EH (cell line): ENCODE measurements at regions not wholly inside any gene's neighbourhood (a gene's known extent, or its start where the extent isn't known, plus 50 kb on each side); places are given as distances from the start of the nearest gene placed in this dataset.

Source experiments
- DNase-seq: peaks from one replicate; pipeline ENCODE4 v3.0.0-alpha.2; 2015; ENCODE audit warnings: low read depth

DNA sequence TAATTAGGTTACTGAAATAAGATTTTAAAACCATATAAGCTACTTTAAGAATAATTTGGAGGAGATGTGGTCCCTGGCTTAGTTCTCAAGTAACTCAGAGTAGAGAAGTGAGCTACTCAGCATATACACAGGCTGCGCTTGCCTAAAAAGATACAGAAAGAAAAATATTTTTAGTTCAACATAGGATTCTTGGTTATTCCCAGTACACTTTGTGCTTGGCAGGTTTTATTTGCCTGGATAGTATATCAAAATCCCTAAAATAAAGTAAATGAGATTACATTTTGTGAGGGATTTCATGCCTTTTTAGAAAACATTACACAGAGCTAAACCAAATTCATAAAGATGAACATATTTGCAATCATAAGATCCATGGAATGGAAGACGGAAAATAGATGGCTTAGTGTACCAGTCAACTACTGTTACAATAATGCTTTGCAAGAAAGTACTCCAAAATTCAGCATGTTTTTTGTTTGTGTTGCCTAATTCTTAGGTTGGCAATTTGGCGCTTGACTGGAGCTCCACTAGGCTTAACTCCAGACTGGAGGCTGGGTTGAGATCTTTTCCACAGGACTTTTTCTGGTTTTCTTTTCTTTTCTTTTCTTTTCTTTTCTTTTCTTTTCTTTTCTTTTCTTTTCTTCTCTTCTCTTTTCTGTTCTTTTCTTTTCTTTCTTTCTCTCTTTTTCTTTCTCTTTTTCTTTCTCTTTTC lies 600.5 kb upstream of the SYT4 start:
- no peak for DNase-seq

DNA sequence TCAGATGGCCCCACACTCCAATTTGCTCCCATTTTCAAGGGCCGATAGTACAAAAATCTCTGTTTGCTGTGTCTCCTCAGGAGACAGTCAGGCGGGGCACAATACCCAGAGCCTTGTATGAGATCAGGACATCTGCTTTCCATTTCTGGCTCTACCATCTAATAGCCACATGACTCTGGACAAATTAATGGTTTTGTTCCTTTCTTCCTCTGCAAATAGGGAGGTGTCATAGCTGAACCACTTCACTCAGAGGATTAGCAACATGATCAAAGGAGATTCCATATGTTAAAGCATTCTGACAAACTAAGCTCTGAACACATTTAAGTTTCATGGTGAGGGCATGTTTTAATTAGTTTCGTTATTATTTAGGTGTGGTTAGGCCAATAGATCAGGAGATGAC lies 602.1 kb upstream of the SYT4 start:
- no peak for DNase-seq

DNA sequence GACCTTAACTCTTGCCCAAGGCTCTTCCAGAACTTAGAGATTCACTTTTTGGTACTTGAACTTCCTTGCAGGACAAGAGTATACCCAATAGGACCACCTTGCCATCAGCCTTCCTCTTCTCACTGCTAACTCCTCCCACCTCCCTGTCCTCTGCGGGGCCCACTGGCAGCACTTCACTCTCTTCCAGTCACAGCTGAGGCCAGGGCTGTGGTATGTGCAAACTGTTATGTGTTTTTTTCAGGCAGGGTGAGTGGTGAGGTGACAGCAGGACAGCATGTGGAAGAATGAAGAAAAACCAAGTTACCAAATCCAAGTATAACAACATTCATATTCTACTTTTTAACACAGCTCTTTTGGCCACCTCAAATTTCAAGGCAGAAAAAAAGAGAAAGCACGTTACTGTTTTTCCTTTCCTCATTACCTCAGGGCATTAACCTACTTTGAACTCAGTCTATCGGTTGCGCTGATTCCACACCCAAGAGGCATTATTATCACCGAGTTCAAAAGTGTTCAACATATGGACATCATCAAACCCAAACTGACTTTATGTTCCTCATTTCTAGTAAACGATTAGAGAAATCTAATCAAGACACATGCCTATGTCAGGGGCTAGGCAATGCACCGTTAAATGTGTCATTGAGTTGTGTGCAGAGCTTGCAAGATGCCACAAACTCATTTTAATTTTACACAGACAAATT lies 605.2 kb upstream of the SYT4 start:
- peak; percentile 8 for DNase-seq

DNA sequence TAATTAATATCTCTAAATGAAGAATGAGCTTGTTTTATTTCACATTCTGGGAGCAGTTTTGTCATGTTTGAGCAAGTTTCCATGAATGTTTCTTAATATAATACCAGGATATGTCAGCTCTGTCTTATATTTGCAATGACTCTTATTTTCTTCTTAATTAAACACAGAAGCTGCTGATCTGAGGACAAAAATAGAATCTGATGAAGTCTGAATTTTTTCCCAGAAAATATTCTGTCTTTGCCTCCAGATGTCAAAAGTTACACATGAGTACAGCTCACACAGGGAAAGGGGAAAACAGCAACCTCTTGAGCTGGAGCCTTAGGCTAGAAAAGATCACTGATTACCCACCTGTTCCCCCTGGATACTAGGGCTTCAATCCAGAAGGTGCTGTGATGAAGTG lies 606.6 kb upstream of the SYT4 start:
- DNase-seq, result no peak

DNA sequence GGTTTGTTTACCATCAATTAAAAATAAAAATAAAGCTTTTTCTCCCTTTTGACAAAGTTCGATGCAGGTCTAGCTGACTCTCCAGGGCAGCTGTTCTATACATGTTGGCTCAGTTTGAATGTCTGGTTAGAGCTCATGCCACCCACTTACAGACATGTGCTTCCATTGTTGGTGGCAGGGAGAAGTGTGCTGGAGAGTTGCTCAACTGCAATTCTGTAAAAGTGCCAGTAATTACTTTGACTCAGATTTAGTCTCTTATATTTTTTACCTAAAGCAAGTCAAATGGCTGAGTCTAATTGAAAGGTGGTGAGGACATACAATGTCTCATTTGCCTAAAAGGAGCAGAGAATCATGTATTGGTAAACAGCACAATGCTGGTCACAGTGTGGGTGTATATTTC lies 609.1 kb upstream of the SYT4 start:
- no peak for DNase-seq

DNA sequence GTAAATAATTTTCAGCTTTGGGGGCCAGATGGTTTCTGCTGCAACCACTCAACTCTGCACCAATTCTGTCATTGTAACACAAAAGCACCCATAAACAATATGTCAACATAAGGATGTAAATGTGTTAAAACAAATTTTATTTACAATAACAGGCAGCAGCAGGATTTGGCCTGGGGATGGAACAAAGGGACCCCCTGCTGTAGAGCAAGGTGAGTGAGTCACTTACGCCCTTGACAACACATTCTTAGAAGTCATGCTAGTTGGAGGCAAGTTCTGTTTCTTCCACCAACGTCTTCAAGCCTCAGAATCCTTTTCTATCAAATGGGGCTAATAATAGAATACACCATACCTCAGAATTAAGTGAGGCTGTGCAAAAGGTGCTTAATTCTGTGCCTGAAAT lies 610.2 kb upstream of the SYT4 start:
- no peak for DNase-seq

DNA sequence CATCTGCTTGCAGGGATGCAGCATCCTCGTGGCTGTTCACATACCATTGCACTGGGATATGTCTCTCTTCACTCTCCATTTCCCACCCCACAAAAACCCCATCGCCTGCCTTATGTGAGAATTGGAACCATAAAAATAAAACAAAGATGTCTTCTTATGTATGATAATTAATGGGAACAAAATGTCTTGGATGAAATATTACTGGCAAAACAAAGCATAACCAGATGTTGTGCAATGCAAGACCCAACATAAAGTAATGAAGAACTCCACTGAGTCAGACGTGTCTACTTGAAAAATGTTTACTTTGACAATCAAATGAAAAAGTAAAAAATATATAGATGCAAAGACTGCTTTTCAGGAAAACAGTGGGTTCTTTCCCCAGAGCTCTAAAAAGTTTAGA lies 611.3 kb upstream of the SYT4 start:
- no peak for DNase-seq

DNA sequence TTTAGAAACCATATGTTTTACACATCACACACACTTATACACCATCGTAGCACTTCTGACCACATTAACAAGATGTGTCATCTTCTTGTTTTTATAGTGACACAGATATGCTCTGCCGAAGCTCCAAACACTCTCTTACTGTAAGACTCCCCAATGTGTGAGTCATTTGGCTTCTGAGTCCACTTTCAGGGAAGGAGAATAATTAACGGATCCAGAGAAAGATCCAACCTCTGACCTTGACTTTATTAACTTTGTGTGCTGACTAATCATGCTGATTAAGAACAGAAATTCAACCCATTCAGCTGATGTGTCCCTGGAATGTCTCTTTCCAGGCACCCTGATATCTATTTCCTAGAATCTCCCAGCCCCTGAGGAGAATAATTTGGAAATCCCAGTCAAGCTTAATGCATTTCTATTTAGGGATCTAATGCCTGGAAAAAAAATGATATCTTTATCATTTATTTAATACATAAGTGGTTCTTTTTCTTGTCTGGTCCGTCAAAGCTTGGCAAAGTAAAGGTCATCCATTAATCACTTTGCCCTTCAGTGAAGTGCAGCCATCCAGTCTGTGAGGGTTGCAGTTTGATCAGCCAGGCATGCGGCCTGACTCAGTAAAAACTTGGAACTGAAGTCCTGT lies 615.8 kb upstream of the SYT4 start:
- peak; percentile 94 for DNase-seq

DNA sequence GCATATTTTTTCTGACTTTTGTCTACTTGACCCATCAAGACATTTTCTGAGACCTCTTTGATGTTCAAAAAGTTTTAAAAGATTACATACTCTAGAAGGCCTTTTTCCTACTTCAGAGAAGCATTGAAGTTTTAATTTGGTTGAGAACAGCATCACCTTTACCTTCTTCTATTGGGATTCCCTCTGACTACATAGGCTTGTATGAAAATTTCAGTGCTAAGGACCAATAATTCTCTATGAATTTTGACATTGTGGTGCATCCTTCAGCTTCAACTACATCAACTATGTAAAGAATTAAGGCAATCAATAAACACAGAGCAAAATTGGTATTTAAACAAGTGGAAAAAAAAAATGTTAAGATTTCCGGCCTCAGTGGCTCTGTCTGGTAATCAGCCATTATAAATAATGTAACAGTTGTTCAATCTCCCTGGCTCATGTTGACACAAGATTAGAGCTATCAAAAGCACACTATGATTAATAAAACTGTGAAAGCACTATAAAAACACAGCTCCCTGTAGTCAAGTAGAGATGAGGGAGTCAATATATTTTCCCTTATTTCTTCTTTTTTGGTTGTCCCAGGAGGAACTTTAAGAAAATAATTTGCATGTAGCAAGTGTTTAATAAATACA lies 627.0 kb upstream of the SYT4 start:
- no peak for DNase-seq

DNA sequence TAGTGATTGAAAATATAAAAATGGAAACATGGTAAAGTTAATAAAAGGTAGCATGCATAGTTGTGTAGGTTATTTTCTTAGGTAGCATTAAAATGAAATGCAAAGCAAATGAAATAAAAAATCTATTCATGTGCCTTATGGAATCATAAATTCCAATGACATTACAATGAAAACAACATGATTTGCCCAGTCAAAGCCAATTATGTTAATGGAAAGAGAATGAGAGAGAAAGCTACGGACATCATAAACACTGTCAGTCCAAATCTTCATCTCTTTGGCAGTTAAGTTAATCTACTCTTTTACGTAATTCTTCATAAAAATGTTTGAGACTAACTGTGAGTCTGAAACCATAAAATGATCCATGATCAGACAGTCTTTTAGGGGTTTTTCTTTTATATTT lies 636.7 kb upstream of the SYT4 start:
- no peak for DNase-seq

DNA sequence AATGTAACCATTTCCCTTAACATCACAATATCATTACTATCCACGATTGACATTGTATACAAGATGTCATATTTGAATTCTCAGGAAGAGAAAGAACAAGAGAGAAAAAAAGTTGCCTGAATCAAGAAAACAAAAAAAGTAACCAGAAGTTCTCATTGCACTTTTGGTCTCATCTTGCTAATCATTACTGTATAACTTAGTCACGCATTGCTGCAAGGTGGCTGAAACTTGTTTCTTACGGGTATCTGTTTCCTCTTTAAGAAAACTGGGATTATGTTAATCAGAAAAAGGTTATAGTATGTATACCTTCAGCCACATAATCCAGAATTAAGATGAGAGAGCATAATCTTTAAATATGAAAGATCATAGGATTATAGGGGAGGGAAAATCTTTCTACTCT lies 639.7 kb upstream of the SYT4 start:
- no peak for DNase-seq

DNA sequence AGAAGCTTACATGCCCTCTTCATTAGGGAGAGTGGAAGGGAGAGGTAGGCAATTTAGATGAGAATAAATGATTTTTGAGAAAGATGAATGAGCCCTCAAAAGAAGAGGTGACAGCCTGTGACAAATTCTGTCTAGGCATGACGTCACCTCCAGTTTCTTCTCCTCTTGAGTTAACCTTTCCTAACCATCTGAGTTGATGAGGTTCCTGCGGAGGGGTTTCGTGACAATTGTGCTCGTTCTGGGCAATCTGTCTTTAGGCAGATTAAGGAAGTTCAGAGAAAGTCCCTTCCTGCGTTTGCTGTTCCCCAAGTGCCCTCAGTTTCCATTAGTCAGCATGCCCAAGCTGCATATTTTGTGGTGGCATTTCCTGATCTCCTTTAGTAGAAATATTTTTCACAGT lies 640.2 kb upstream of the SYT4 start:
- no peak for DNase-seq

DNA sequence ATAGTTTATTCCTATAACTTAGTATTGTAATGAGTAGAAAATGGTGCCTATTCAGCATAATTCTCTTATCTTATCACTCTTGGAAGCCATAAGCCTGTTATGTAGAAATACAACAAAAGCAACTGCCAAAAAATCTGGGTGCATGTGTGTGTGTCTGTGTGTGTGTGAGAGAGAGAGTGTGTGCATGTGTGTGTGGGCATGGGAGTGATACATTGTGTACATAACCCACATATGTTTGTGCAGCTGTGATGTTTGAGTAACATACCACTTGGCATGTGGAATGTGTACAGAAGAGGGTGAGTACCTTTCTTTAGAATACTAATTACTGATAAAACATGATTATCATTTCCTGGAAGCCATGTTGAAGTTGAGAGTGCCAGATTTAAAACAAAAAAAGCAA lies 642.3 kb upstream of the SYT4 start:
- DNase-seq, result no peak

DNA sequence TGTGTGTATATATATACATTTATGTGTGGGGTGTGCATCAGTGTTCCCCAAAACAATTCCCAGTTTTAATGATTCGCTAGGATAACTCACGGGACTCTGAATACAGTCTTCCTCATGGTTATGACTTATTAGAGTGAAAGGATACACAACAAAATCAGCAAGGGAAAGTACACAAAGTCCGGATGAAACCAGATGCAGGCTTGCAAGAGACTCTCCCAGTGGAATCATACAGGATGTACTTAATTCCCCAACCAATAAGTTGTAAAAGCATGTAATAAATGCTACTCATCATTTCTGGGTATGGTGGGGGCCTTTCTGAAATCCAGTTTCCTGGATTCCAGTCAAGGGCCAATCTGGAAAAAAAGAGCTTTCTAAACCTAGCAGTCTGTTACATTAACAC lies 654.1 kb upstream of the SYT4 start:
- DNase-seq, result no peak

DNA sequence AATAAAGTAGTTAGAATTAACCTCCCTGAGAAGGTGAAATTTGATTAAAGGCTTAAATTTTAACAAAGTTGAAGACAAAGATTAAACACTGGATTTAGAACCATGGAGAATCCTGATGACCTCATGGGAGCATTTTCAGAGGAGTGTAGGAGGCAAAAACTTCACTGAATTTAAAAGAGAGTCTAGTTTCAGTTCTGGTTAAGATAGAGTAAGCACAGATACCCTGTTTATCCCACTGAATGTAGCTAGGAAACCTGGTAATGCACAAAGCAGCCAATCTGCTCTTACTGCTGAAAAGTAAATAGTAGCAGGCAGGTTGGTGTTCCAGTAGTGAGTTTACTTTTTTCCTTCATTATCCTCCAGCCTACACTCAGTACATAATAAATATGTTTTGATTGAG lies 654.9 kb upstream of the SYT4 start:
- no peak for DNase-seq

DNA sequence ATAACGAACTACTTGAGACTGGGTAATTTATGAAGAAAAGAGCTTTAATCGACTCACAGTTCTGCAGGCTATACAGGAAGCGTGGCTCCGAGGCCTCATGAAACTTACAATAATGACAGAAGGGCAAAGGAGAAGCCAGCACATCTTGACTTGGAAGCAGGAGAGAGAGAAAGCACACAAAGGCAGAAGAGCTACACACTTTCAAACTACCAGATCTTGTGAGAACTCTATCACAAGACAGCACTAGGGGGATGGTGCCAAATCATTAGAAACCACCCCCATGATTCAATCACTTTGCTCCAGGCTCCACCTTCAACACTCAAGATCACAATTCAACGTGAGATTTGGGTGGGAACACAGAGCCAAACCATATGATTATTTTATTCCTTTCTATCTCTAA lies 655.9 kb upstream of the SYT4 start:
- no peak for DNase-seq

DNA sequence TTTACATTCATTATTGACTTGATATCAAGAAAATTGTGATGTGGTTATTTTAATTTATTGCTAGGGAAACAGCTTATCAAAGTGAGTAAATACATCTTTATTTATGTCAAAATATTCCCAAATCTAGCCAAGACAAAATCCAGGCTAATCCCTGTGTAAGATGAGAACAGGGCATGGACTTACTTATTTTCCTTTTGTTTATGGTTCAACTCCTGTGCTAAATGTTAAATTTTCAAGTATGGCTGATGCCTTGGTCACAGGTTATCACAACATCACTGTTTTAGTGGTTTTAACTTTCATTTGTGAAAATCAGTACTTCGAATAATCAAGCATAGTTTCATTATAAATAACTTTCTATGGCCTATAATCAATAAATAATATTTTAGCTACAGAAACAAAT lies 657.0 kb upstream of the SYT4 start:
- DNase-seq, result no peak

DNA sequence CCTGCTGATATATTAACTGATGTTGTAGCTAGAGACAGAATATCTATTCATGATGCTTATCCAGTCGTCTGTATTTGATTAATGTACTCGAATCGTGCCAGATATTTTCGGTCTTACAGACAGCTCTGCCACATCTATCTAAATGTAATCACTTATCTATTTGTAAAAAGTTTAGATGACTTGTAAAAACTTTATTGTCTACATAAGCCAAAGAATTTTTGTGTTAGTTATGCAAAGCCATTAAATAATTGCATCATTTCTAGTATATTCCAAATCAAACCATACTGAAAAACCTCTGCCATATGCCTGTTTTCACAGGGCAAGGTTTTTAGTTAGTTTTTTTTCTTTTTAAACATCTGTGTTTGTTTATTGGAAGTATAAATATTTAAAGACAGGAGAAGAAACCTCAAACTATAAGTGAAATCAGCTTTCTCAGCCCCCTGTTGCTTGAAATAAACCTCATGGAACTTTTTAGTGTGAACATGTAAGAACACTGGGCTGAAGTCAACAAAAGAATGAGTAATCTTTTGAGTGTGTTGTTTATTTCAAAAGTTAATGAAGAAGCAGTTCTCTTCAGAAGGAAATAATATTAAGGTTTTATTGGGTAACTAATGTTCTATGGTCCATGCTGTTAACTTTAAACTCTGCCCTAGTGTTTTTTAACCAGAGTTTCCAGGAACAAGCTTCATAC lies 657.6 kb upstream of the SYT4 start:
- peak; percentile 37 for DNase-seq

DNA sequence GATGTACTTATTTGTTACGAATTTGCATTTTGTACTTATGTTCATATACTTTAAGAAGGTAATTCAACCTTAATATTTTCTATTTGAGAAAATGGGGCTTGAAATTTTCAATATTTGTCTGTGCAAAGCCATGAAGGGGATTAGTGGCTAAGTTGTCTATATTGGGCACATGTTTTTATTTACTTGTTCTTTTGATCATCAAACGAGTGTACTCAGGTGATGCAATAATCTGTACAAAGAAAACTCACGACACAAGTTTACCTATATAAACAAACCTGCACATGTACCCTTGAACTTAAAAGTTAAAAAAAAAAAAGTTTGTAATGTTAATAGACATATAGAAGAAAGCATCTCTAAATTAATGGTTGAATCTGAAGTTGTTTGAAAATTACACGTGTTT lies 658.9 kb upstream of the SYT4 start:
- no peak for DNase-seq

DNA sequence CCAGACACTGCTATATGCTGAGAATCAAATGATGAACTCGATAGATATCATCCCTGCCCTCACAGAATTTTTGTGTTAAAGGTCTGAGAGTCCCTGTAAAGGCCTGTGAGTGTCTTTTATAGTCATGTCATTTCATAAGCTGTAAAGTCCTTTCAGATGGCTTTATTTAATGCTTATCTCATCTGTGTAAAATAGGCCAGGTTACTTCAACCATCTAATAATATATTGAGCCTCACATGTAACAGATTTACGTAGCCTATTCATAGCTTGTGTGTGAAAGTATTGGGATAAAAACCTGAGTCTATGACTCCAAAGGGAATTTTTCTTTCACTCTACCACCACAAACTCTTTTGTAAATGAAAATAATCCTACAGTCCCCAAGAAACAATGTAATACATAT lies 672.0 kb upstream of the SYT4 start:
- DNase-seq, result no peak

DNA sequence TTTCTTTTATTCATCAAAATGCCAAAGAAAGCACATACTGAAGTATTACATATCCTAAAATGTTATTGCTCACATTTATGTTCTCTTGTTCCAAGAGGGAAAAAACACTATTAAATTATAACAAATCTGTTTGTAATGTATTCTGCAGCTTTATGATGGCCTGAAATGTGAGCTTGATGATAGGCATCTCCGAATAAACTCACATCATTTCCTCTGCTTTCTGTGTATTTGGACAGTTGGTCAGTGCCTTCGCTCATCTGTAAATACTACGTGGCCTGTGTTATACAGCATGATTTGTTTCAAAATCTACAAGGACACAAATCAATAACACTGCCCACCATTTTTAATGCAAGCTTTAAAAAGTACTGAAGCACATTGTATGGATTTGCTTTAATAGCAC lies 672.8 kb upstream of the SYT4 start:
- DNase-seq, result no peak

DNA sequence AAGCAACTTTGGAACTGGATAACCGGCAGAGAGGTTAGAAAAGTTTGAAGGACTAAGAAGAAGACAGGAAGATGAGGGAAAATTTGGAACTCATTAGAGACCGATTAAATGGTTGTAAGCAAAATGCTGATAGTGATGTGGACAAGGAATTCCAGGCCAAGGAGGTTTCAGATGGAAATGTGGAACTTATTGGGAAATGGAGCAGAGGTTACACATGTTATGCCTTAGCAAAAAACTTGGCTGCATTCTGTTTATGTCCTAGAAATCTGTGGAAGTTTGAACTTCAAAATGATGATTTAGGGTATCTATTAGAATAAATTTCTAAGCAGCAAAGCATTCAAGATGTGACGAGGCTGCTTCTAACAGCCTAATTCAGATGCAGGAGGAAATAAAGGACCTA lies 675.1 kb upstream of the SYT4 start:
- no peak for DNase-seq

DNA sequence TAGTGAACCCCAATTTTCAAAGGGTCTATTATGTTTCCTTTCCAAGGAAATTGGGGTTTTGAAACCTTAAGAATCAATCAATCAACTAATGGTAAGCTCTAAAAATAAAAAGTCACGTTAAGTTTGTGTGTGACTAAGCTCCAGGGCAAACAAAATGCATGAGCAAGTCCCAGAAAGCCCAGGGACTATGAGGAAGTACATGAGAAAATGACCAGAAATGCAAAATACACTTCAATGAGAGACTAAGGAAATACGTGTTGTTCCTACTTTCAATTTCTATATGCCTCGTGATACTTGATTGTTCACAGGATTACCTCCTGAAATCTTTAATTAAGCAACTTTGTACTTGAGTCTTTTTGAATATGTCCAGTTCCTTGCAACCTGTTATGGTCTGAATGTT lies 684.4 kb upstream of the SYT4 start:
- DNase-seq, result no peak
